Endothelial cell of umbilical vein (primary cell): ENCODE measurements at regions not wholly inside any gene's neighbourhood (a gene's known extent, or its start where the extent isn't known, plus 50 kb on each side); places are given as distances from the start of the nearest gene placed in this dataset.

Experiments
- BruUV-seq: library from RNA; stranded (reverse); fragments of 400-500 nt; replicated peaks from 2 replicates; lab custom pipeline; 2021; lab: Mats Ljungman, UMichigan
- CTCF ChIA-PET: fragments of 300-600, 350-600 bp; sonication (Branson Sonifier 250); formaldehyde crosslinking; loops from one replicate; lab custom pipeline; 2021; ENCODE audit warnings: antibody characterized with exemption, inconsistent platforms; lab: Charles Lee
- POLR2A ChIA-PET: fragments of 300-600, 350-600 bp; sonication (Branson Sonifier 250); formaldehyde crosslinking; loops from one replicate; lab custom pipeline; 2021; ENCODE audit warnings: antibody characterized with exemption, inconsistent platforms; lab: Charles Lee
- DNase-seq: peaks from one replicate; pipeline ENCODE4 v3.0.0-alpha.2; 2011; ENCODE audit warnings: low read depth, low spot score
- FAIRE-seq: peaks from 2 replicates; lab custom pipeline; 2011; peaks lifted over from hg19 to GRCh38; lab: Jason Lieb, UNC
- H2AFZ ChIP-seq: 2 replicates; pipeline ENCODE4 v1.6.0; 2012; ENCODE audit warnings: low read depth, low read length, control low read depth, inconsistent platforms
- H3K27ac ChIP-seq: 2 replicates; pipeline ENCODE4 v1.5.1; 2011; ENCODE audit warnings: low read depth, mild to moderate bottlenecking, control low read depth, low read length, moderate library complexity; ENCODE audit not compliant: insufficient read depth
- H3K27me3 ChIP-seq, 2 experiments: 2 replicates each; pipeline versions ENCODE4 v1.6.0 to v1.6.1; 2011; ENCODE audit warnings: low read length in 2 of 2, mixed read lengths in 1 of 2; ENCODE audit not compliant: control insufficient read depth in 2 of 2, insufficient read depth in 2 of 2
- H3K36me3 ChIP-seq, 2 experiments: 2 replicates in 1 of 2; 3 replicates in 1 of 2; pipeline ENCODE4 v1.5.1; 2011; ENCODE audit warnings: low read length in 2 of 2, mild to moderate bottlenecking in 1 of 2, moderate library complexity in 1 of 2; ENCODE audit not compliant: control insufficient read depth in 2 of 2, insufficient read depth in 2 of 2; ENCODE audit errors: extremely low read depth in 1 of 2
- H3K4me1 ChIP-seq: 3 replicates; pipeline ENCODE4 v1.5.1; 2011; ENCODE audit warnings: mild to moderate bottlenecking, low read length; ENCODE audit not compliant: control insufficient read depth, insufficient read depth; ENCODE audit errors: extremely low read depth
- H3K4me2 ChIP-seq: 2 replicates; pipeline ENCODE4 v1.6.1; 2011; ENCODE audit warnings: low read length, control low read depth, mixed read lengths; ENCODE audit not compliant: insufficient read depth
- H3K4me3 ChIP-seq, 3 experiments: fragments of 200-600 bp in 1 of 3; sonication (generic), shearing (Covaris generic) in 1 of 3; replicated peaks in 1 of 3; 2 replicates each; pipeline ENCODE4 v1.5.1; 2011 to 2016; ENCODE audit warnings: control low read depth in 3 of 3, low read length in 3 of 3, mild to moderate bottlenecking in 2 of 3, inconsistent platforms in 1 of 3, low read depth in 1 of 3, moderate library complexity in 1 of 3; ENCODE audit not compliant: insufficient read depth in 1 of 3
- H3K79me2 ChIP-seq: 2 replicates; pipeline ENCODE4 v1.6.0; 2012; ENCODE audit warnings: low read length, inconsistent platforms; ENCODE audit not compliant: control insufficient read depth, insufficient read depth
- H3K9ac ChIP-seq: replicated peaks from 2 replicates; pipeline ENCODE3; 2011; ENCODE audit warnings: low read length, control low read depth; ENCODE audit not compliant: insufficient read depth; ENCODE audit errors: extremely low read depth
- H3K9me1 ChIP-seq: replicated peaks from 3 replicates; pipeline ENCODE4 v1.6.0; 2011; ENCODE audit warnings: mild to moderate bottlenecking, low read length; ENCODE audit not compliant: control insufficient read depth, insufficient read depth; ENCODE audit errors: extremely low read depth
- H3K9me3 ChIP-seq: replicated peaks from 2 replicates; pipeline ENCODE4 v1.5.1; 2012; ENCODE audit warnings: low read length, inconsistent platforms; ENCODE audit not compliant: control insufficient read depth, insufficient read depth
- H4K20me1 ChIP-seq: replicated peaks from 2 replicates; pipeline ENCODE3; 2011; ENCODE audit warnings: mild to moderate bottlenecking, low read length; ENCODE audit not compliant: control insufficient read depth, insufficient read depth; ENCODE audit errors: extremely low read depth
- EZH2 ChIP-seq: IDR thresholded peaks from 2 replicates; pipeline ENCODE4 v1.6.1; 2012; ENCODE audit warnings: borderline replicate concordance, low read depth, mild to moderate bottlenecking, moderate library complexity, low read length, inconsistent platforms; ENCODE audit not compliant: severe bottlenecking
- FOS ChIP-seq: IDR thresholded peaks from 2 replicates; pipeline ENCODE4 v1.6.1; 2011; ENCODE audit warnings: mild to moderate bottlenecking, low read length, moderate library complexity, borderline replicate concordance; ENCODE audit not compliant: insufficient read depth
- GATA2 ChIP-seq: IDR thresholded peaks from 2 replicates; pipeline ENCODE4 v1.7.0; 2011; ENCODE audit warnings: low read depth, mild to moderate bottlenecking, moderate library complexity, mixed read lengths, low read length; ENCODE audit not compliant: insufficient read length, insufficient read depth
- JUN ChIP-seq: IDR thresholded peaks from 2 replicates; pipeline ENCODE4 v1.6.1; 2011; ENCODE audit warnings: borderline replicate concordance, low read depth; ENCODE audit not compliant: insufficient read length, insufficient read depth
- MAX ChIP-seq: IDR thresholded peaks from 2 replicates; pipeline ENCODE4 v1.6.1; 2011; ENCODE audit not compliant: insufficient read depth, insufficient read length
- MYC ChIP-seq: IDR thresholded peaks from one replicate; pipeline ENCODE4 v1.6.1; 2011; ENCODE audit warnings: mild to moderate bottlenecking, low read depth, low read length
- POLR2A ChIP-seq: IDR thresholded peaks from 2 replicates; pipeline ENCODE4 v1.6.1; 2012; ENCODE audit warnings: low read depth, mild to moderate bottlenecking, control low read depth, low read length
- POLR2AphosphoS5 ChIP-seq: IDR thresholded peaks from 2 replicates; pipeline ENCODE4 v1.6.1; 2012; ENCODE audit warnings: low read depth, mild to moderate bottlenecking, control low read depth, low read length, moderate library complexity; ENCODE audit not compliant: insufficient read depth
- dilution Hi-C: fragments of 300-500 bp; cut with MboI; formaldehyde crosslinking; loops from one replicate; pipeline ENCODE4 v1.15.0; 2019; ENCODE audit warnings: low sequenced_read_pairs; ENCODE audit not compliant: extremely low pct_ligation_motif_present
- intact Hi-C: fragments of 100-400 bp; cut with micrococcal nuclease; formaldehyde crosslinking; loops from one replicate; pipeline ENCODE4 v1.10.0; 2022
- TF ChIP-seq, protein P1 (sequence below), 2 donors: IDR thresholded peaks; 1 replicate in 1 of 2; 2 replicates in 1 of 2; pipeline ENCODE4 v1.5.1; 2011; ENCODE audit warnings: low read length in 2 of 2, mild to moderate bottlenecking in 2 of 2, moderate library complexity in 2 of 2, control low read depth in 1 of 2, inconsistent platforms in 1 of 2, low read depth in 1 of 2; ENCODE audit not compliant: insufficient read depth in 1 of 2; ENCODE audit errors: extremely low read depth in 1 of 2

DNA sequence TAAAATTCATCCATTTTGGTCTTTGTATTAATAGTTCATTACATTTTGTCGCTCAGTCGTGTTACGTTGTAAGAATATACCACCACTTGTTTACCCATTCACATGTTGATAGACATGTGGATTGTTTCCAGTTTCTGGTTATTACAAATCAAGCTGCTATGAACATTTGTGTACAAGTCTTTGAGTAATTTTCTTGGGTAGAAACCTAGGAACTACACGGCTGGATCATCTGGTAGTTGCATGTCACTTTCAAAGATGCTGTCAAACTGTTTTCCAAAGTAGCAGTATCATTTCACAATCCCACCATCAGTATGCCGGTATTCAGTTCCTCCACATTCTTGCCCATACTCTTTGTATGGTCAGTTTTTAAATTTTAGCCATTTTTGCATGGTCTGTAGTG lies 98.0 kb downstream of the GASK1B start:
- no peaks in the 10 kb centered on the region for H4K20me1 ChIP-seq
- ChIA-PET CTCF (no interaction called here), POLR2A (no interaction called here)
- no peak overlapping the region for H3K27ac ChIP-seq
- BruUV-seq = no TSS peak
- dilution Hi-C loops (no loop called here), intact Hi-C loops (no loop called here)
- no peak overlapping the region for H3K4me3 ChIP-seq
- H3K9me1 ChIP-seq = no peaks in the 10 kb centered on the region
- H3K27me3 ChIP-seq = no peaks in the 10 kb centered on the region
- no peaks in the 10 kb centered on the region for H3K79me2 ChIP-seq
- no peaks in the 10 kb centered on the region for H3K4me1 ChIP-seq
- FAIRE-seq = no peak
- TF ChIP-seq MYC (no peak), GATA2 (no peak), POLR2AphosphoS5 (no peak), POLR2A (no peak), EZH2 (no peak), FOS (no peak), MAX (no peak), JUN (no peak)
- TF ChIP-seq, protein P1, sequence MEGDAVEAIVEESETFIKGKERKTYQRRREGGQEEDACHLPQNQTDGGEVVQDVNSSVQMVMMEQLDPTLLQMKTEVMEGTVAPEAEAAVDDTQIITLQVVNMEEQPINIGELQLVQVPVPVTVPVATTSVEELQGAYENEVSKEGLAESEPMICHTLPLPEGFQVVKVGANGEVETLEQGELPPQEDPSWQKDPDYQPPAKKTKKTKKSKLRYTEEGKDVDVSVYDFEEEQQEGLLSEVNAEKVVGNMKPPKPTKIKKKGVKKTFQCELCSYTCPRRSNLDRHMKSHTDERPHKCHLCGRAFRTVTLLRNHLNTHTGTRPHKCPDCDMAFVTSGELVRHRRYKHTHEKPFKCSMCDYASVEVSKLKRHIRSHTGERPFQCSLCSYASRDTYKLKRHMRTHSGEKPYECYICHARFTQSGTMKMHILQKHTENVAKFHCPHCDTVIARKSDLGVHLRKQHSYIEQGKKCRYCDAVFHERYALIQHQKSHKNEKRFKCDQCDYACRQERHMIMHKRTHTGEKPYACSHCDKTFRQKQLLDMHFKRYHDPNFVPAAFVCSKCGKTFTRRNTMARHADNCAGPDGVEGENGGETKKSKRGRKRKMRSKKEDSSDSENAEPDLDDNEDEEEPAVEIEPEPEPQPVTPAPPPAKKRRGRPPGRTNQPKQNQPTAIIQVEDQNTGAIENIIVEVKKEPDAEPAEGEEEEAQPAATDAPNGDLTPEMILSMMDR (IDR thresholded peaks at IDR 0.05; ENCODE audit: extremely low read depth in 1 of 2, insufficient read depth in 1 of 2, low read depth in 1 of 2, low read length in 2 of 2) = no peak
- H3K36me3 ChIP-seq = no peaks in the 10 kb centered on the region
- H3K9ac ChIP-seq = no peak overlapping the region
- no peak for DNase-seq
- no peak overlapping the region for H3K4me2 ChIP-seq
- no peak overlapping the region for H2AFZ ChIP-seq
- H3K9me3 ChIP-seq = no peaks in the 10 kb centered on the region
